Heart right ventricle (tissue), 16 donors: ENCODE measurements at regions not wholly inside any gene's neighbourhood (a gene's known extent, or its start where the extent isn't known, plus 50 kb on each side); places are given as distances from the start of the nearest gene placed in this dataset.
"Not testable (repeated sequence)": the region's sequence is repeated elsewhere in the genome, so short reads cannot be mapped to it uniquely, and the experiment has no call there.

ENCODE experiments used
- ATAC-seq, 8 donors: fragments of 200-7000 bp; cut with Tn5 transposase; one replicate each; pipeline ENCODE4 v1.9.1; 2020; ENCODE audit warnings: mild to moderate bottlenecking in 8 of 8, moderate library complexity in 8 of 8, moderate number of reproducible peaks in 1 of 8
- DNase-seq, 2 donors: peaks; one replicate each; pipeline ENCODE4 v3.0.0-alpha.2; 2020
- H3K27ac ChIP-seq, 10 donors: fragments of 200-600 bp; sonication (generic) in 2 of 10; one replicate each; pipeline versions ENCODE4 v1.5.0 to v1.8.0; 2020 to 2022; ENCODE audit warnings: mild to moderate bottlenecking in 3 of 10
- H3K27me3 ChIP-seq, 7 donors: fragments of 200-600 bp; one replicate each; pipeline ENCODE4 v1.8.0; 2021 to 2022; ENCODE audit warnings: mild to moderate bottlenecking in 2 of 7
- H3K36me3 ChIP-seq, 9 donors: fragments of 200-600 bp; sonication (generic) in 1 of 9; one replicate each; pipeline versions ENCODE4 v1.5.0 to v1.8.0; 2020 to 2022; ENCODE audit warnings: mild to moderate bottlenecking in 2 of 9
- H3K4me1 ChIP-seq, 9 donors: fragments of 200-600 bp; sonication (generic) in 1 of 9; one replicate each; pipeline versions ENCODE4 v1.5.0 to v1.8.0; 2020 to 2022; ENCODE audit warnings: mild to moderate bottlenecking in 4 of 9
- H3K4me3 ChIP-seq, 10 donors: fragments of 200-600 bp; sonication (generic) in 2 of 10; one replicate each; pipeline versions ENCODE4 v1.5.0 to v1.8.0; 2020 to 2022; ENCODE audit warnings: mild to moderate bottlenecking in 7 of 10, moderate library complexity in 2 of 10
- H3K9me3 ChIP-seq, 11 donors: fragments of 200-600 bp in 10 of 11; sonication (generic) in 2 of 11; one replicate each; pipeline versions ENCODE4 v1.5.0 to v1.8.0; 2013 to 2022; ENCODE audit warnings: mild to moderate bottlenecking in 2 of 11, control low read depth in 1 of 11, moderate library complexity in 1 of 11
- CTCF ChIP-seq, 9 donors: fragments of 200-600 bp; sonication (generic) in 2 of 9; IDR thresholded peaks; one replicate each; pipeline versions ENCODE4 v1.5.0 to v1.8.0; 2021 to 2022; ENCODE audit warnings: antibody characterized with exemption in 9 of 9, mild to moderate bottlenecking in 5 of 9, moderate library complexity in 1 of 9
- WGBS, 2 donors: extraction: QIAGEN DNeasy Blood & Tissue Kit; methylation state at CpG; one replicate each; pipeline ENCODE4 v1.1.7; 2013; ENCODE audit warnings: inconsistent platforms in 1 of 2; 5-methylcytosine and 5-hydroxymethylcytosine counted together
- intact Hi-C, 10 donors: fragments of 100-400 bp; cut with DNase I; formaldehyde crosslinking; loops; one replicate each; pipeline versions ENCODE4 v1.11.1 to v1.14.2; 2022
- donor health status: Arrhythmogenic right ventricular cardiomyopathy.
- donor health status: ischemic (EF 13 %, LVEDD 7.1; RV severe dilation, severe dysfunction).
- donor health status: healthy with polysubstance abuse.
- donor health status: DM: no; HTN: yes; CAD: no.
- donor health status: DM: no; HTN: no; CAD: no.
- donor health status: ischemic (EF 25% LVEDD 6.9; RV normal size, moderate dysfunction).
- donor health status: ischemic (EF 25% LVEDD 5.7; RV mildly dilated, moderate dysfunction).
- donor health status: healthy.
- donor health status: DM: yes; HTN: yes; CAD: no.
- donor health status: Ischemic cardiomyopathy.
- donor health status: ischemic (EF 35%, LVEDD 5.7; RV mildly dilated, moderate dysfunction).
- donor health status: nonischemic (EF 11% LVEDD 7.7; RV severe dilation, severe dysfunction).
- donor health status: DM: yes; HTN: yes; CAD: no.
- donor health status: PGD.
- donor health status: ischemic (EF 29% LVEDD 5.4; RV normal size, mild dysfunction).
- donor health status: nonischemic (EF 23%, LVEDD 6.1; RV moderate dilation, normal function).

- H3K36me3 ChIP-seq = no peaks in the 10 kb centered on the region
- TF ChIP-seq CTCF (IDR thresholded peaks at IDR 0.05) = no peak
- no peak for DNase-seq
- WGBS, 2 donors = 96 to 97% methylated on average over 9 of the region's 9 CpGs
- no peak overlapping the region for H3K4me3 ChIP-seq
- H3K27ac ChIP-seq = no peak overlapping the region
- no peaks in the 10 kb centered on the region for H3K27me3 ChIP-seq
- H3K9me3 ChIP-seq = peaks cover 0 to 12% (median 0%) of the 10 kb centered on the region in 11 donors
- peaks cover 0 to 18% (median 9%) of the 10 kb centered on the region in 9 donors for H3K4me1 ChIP-seq
- intact Hi-C loops = no loop called here
- peak in 1 of 8 donors; percentile 41 for ATAC-seq
These were observed 180.2 kb upstream of the SOX6 start for GRCh38 chr11:16536513-16536912.

DNA sequence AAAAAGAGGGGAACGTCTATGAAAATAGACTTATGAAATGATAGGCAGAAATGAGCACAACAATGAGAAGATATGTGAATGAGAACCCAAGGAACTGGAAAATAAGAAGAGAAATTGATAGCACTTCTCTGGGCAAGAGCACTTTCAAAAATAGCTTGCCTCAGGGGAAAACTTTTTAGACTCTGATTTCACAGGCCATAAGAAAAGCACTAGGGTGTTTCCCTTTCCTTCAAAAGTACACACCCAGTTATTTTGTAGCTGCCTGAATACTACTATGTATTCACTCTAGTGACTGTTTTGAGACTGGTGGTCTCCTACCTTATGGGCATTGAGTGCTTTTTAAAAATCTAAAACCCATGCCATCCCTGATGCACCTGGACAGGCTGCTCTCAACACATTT is 172.3 kb upstream of the SOX6 start:
- WGBS, 2 donors = 57 to 63% methylated on average over 1 of the region's 1 CpG
- Histone ChIP-seq H3K27me3 (no peaks in the 10 kb centered on the region), H3K9me3 (peaks cover 0 to 5% (median 0%) of the 10 kb centered on the region in 11 donors), H3K4me3 (no peak overlapping the region), H3K36me3 (no peaks in the 10 kb centered on the region), H3K4me1 (peaks cover 0 to 42% (median 26%) of the 10 kb centered on the region in 9 donors), H3K27ac (peak overlapping the region in 2 of 10 donors; percentile 23)
- no peak for TF ChIP-seq CTCF (IDR thresholded peaks at IDR 0.05)
- peak in 3 of 8 donors; percentile 11 to 64 (median 37) for ATAC-seq
- intact Hi-C loops = no loop called here
- no peak for DNase-seq

DNA sequence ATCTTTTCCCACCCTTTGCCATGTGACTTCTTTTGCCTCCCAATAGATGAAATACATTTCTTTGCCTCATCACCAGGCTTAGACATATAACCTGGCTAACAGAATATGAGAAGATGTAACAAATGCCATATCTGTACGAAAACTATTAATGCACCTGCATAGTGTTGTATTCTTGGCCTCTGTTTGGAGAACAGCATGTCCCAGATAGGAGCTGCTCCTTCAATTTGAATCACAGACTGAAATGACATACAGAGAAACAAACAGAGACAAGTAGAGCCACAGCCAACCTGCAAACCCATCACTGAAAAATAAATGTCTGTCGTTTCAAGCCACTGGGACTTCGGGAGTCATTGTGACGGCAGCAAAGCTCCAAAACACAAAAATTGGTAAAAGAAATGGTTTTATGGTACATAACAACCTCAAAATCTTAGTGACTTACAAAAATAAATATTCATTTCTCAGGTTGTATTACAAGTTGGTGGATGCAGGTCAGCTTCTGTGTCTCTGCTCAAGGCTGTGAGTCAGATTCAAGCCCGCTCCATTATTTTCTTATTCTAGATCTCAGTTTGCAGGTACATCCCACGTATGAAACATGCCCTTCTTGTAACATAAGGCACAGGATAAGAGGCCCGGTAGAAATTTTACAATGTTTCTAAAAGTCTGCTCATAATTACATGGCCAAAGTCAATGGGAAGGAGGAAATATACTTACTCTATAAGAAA is 171.3 kb upstream of the SOX6 start:
- no peak overlapping the region for H3K4me3 ChIP-seq
- no peaks in the 10 kb centered on the region for H3K27me3 ChIP-seq
- ATAC-seq = peak in 2 of 8 donors; percentile 25 to 69
- no peak overlapping the region for H3K27ac ChIP-seq
- whole genome bisulfite sequencing, 2 donors = 81% methylated on average over 7 of the region's 7 CpGs
- TF ChIP-seq CTCF (IDR thresholded peaks at IDR 0.05) = no peak
- DNase-seq = no peak
- H3K36me3 ChIP-seq = no peaks in the 10 kb centered on the region
- intact Hi-C loops = no loop called here
- peaks cover 0 to 8% (median 0%) of the 10 kb centered on the region in 11 donors for H3K9me3 ChIP-seq
- H3K4me1 ChIP-seq = peaks cover 0 to 42% (median 26%) of the 10 kb centered on the region in 9 donors

DNA sequence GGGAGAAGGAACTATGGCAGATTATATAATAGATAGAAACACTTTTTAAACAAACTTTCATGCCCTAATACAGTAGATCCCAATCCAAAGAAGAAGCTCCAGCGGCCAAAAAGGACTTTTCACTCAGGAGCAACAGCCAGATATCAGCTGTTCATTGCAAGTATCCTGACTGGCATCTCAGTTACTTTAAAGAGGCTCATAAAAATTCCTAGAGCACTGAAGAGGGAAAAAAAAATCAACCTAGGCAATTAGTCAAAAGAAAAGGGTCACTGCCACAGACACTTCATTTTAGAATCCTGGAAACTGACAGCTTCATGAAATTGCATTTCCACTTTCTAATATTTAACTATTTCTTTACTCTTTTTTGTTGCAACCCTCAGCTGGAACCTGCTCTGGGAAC is 170.6 kb upstream of the SOX6 start:
- H3K4me3 ChIP-seq = no peak overlapping the region
- DNase-seq (no peak), ATAC-seq (no peak)
- H3K9me3 ChIP-seq = peaks cover 0 to 15% (median 0%) of the 10 kb centered on the region in 11 donors
- peaks cover 0 to 42% (median 26%) of the 10 kb centered on the region in 9 donors for H3K4me1 ChIP-seq
- no peak overlapping the region for H3K27ac ChIP-seq
- intact Hi-C loops = no loop called here
- no peak for TF ChIP-seq CTCF (IDR thresholded peaks at IDR 0.05)
- H3K36me3 ChIP-seq = no peaks in the 10 kb centered on the region
- WGBS, 2 donors = 83 to 86% methylated on average over 1 of the region's 1 CpG
- H3K27me3 ChIP-seq = no peaks in the 10 kb centered on the region

- DNase-seq, H3K4me3 ChIP-seq, H3K27ac ChIP-seq, intact Hi-C loops, H3K36me3 ChIP-seq, H3K27me3 ChIP-seq, ATAC-seq, H3K4me1 ChIP-seq: not testable (repeated sequence)
- H3K9me3 ChIP-seq = peaks cover 0 to 30% (median 9%) of the 10 kb centered on the region in 11 donors
- WGBS, 2 donors = 96% methylated on average over 11 of the region's 11 CpGs
These were observed 164.4 kb upstream of the SOX6 start for GRCh38 chr11:16520713-16521112.
